HS-27A (cell line): ENCODE measurements at regions not wholly inside any gene's neighbourhood (a gene's known extent, or its start where the extent isn't known, plus 50 kb on each side); places are given as distances from the start of the nearest gene placed in this dataset.
"Not testable (repeated sequence)": the region's sequence is repeated elsewhere in the genome, so short reads cannot be mapped to it uniquely, and the experiment has no call there.

ENCODE experiments used
- DNase-seq: peaks from one replicate; pipeline ENCODE4 v3.0.0-alpha.2; 2012; ENCODE audit warnings: low read depth, missing footprints

DNA sequence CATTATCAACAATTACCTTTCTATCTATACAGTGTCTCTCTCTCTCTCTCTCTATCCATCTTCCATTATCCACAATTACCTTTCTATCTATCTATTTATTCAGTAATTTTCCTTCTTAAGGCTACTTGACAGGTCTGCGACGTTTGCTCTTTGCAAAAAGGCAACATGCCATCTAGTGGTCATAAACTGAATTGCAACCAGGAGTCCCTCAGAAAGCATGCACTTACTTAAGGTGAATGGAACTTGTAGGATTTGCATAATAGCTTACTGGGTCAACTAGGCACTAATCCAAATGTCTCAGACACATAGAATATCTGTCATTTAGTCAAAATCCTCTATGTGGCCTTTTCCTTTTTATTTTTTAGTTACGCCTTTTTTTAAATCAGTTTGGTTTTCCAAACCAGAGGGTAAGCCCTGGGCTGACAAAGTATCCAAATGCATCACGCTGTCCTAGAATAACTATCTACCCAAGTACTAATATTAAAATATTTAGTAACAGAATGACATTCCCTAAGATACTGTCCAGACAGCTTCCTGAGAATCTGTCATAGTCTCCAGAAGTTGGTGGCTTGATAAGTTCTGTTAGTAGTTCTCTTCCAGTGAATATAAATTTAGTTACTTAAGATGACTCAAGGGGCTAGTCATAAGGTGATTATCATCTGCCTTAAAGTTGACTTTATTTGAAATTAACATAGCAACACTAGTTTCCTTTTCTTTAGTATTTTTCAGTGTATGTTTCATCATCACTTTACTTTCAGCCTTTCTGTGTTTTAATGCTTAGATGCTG is 208.3 kb downstream of the PPP1R3A start:
- peak; percentile 50 for DNase-seq

DNA sequence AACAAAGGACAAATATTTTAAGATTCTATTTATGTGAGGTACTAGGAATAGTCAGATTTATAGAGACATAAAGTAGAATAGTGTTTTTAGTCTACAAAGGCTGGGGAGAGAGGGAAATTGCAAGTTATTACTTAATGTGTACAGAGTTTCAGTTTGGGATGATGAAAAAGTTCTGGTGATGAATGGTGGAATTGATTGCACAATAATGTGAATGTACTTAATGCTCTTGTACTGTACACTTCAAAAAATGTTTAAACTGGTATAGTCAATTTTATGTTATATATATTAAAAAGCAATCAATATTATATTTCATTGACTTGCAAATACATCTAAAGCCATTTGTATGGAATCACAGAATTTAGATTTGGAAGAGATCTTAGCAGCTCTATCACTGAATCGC is 213.4 kb downstream of the PPP1R3A start:
- DNase-seq: no peak

DNA sequence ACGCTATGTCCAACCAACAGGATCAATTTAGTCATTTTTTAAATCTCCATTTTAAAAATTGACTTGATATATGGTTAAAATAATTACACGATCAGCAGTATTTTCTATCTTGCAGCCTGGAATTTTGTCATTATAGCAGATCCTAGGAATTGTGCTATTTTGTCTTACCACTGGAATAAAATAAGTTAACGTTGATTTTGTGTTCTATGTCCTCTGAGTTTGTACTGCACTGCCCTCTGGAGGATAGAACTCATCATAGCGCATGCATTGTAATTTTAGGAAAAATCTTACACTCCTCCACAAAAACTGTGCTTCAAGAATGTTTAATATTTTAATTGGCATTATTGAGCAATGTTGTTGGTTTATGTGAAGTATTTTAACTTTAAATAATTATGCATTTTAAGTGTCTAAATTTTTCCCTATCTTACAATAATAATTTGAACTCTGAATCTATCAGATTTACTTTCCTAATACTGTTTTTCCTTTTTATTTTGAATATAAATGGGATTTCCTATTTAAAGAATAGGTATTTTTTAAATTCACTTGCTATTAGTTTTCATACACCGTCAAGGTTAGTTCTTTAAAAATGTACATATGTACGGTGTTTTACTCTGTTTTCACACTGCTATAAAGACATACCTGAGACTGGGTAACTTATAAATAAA is 220.1 kb downstream of the PPP1R3A start:
- DNase-seq: peak; percentile 2

DNA sequence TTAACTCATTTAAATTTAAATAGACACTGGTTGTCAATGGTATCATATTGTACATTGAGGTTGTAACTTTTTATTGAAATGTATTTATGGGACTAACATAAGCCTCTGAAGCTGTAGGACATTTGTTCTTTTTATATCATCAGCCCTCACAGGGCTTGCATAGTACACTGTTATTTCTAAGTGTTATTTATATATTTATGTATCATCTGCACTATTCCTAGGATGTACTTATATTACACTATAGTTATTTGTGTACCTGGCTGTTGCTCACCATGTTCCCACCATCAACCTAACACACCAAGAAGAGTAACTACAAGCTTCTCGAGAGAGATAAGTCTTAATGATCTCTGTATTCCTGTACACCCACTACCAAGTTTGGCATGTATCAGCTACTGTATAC is 224.7 kb downstream of the PPP1R3A start:
- DNase-seq: no peak

DNA sequence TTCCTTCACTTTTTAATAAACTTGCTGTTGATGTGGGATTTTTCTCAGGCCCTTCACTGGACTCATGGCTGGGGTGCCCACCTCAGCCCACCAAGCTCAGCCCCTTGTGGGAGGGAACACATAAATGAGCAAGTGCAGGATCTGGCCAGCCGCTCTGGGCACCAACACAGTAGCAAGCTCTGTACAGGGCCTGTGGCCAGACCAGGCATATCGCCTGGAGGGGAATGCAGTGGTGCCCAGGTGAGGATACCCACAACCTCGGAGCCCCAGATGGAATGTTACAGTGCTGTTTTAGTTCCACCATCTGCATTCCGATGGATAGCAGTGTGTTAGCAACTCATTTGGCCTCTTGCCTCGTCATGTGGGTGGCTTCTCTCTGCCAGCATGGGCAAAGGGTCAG is 234.6 kb downstream of the PPP1R3A start:
- DNase-seq: no peak

DNA sequence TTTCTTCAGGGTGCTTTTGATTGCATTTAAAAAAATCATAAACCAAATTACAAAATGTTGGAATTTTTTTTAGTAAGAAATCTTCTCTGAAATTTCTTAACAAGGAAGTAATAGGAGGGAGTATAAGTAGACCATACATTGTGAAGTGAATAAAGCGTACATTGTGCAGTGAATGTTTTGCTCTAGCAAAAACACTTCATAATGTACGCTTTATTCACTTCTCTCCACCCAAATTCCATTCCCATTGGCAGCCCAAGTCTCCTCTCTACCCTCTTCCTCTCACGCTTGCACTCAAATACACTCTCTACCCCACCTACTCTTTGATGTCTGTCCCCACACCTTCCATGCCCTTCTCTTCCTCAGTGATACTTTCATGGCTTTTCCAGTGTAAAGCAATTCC is 241.0 kb downstream of the PPP1R3A start:
- no peak for DNase-seq

DNA sequence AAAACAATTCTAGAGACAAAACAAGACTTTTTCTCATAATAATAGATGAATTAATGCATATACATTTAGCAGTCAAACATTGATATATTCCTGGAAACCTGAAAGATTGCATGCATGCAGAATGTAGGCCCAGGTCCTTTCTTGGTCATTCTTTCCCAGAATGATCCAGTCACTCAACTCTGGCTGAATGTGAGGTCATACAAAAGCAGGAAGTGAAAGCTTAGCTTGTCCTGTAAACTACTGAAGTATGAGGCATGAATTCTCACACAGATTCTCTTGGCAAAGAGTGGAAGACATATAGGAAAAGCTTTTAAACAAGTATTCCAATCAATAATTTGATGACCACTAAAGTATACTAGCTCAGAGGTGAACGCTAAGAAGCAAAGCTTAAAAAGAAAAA is 253.9 kb downstream of the PPP1R3A start:
- no peak for DNase-seq

DNA sequence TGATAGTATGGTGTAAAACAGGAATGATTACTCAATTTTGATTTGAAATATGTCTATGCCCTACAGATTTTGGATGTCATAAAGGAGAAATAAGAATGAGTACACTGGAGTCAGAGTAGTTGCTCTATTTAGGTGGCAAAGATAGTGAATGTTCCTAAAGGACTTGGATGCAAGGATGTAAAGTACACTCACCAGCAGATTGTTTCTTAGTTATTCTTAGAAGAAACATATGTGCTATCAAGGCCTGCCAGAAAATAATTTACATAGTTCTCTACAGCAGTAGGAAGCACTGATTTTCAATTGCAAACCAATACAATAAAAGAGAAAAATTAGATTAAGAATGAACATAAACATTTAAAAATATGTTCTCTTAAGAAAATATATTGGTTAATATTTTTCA is 259.4 kb downstream of the PPP1R3A start:
- DNase-seq: no peak

DNA sequence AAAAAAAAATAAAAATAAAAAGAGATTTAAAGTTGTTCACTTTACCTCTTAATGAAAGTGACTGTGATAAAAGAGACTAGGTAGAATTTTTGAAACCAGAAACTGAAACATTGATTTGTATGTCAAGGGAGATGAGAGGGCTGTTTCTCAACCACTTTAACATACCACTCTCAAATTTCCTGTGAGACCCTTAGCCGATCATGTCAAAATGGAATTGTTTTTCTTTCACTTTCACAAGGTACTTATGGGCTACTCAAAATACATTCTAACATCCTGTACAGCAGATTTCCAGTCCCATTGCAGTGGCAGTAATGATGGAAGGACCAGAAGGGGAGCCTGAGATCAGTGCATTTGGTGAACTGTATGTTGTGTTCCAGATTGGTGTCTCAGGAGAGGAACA is 261.2 kb downstream of the PPP1R3A start:
- DNase-seq: no peak

DNA sequence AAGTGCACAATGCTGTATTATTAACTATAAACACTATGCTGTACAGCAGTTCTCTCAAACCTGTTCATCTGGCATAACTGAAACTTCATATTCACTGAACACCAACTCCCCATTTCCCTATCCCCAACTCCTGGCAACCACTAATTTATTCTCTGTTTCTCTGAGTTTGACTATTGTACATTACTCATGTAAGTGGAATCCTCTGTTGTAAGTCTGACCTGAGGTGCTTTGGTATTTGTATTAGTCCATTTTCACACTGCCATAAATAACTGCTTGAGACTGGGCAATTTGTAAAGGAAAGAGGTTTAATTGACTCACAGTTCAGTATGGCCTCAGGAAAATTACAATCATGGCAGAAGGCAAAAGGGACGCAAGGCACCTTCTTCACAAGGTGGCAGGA is 266.3 kb downstream of the PPP1R3A start:
- no peak for DNase-seq

DNA sequence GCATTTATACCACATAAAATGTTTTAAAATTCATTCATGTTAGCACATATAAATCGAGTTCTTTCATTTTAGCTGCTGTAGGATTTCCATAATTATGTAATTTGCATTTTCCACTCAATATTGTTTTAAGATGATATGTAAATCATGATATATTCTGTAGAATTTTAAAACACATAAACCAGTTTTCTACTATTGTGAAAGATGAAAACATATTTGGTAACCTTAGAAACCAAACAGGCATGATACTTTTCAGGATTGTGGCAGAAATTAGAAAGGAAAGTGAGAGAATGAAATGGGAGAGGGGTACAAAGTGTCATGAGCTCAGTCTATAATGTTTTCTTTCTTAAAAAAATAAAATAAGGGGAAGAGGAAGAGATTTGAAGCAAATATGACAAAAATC is 269.3 kb downstream of the PPP1R3A start:
- DNase-seq: no peak

DNA sequence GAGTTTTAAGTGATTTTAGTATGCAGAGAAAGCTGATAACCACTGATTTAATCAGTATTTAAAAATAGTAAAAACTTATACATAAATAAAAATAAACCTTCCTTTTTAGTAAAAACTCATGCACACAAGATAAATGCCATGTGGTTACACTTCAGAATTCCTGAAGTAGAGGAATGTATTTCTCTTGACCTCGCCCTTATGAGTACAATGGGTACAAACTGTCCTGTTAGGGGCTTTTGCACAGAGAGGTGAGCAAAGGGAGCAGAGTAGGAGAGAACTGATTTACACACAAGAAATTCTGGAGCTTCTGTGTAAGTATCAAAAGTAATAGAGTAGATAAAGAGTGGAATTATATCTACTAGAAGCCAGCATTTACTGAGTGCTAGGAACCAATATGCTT is 279.6 kb downstream of the PPP1R3A start:
- DNase-seq: no peak

DNA sequence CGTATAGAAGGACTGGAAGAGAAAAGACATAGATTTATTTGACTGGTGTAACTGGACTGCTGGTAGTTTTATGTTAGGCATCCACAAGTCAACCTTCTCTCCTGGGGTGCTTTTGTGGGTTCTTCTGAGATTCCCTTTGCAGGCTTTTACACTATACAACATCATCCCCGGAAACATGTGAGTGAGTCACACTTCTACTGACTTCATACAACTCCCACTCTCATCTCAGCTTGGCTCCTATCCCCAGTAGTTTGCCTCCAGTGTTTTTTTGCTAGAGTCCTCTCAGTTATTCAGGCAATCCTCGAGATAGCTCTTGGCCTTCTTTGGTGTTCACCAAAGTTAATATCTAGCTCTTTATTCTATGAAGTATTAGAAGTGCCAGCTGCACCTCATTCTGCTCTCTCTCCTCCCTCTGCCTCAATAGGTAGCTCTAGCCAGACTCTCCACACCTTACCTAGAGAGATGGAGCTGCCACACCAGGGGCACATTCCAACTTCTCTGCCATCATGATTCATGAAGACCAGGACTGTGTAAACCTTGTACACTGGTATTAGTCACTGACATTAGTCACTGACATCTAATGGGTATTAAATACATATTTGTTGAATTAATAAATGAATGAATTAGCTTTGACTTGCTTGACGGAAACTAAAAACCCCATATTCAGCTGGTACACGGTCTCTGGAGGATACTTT is 281.9 kb downstream of the PPP1R3A start:
- DNase-seq: peak; percentile 8

DNA sequence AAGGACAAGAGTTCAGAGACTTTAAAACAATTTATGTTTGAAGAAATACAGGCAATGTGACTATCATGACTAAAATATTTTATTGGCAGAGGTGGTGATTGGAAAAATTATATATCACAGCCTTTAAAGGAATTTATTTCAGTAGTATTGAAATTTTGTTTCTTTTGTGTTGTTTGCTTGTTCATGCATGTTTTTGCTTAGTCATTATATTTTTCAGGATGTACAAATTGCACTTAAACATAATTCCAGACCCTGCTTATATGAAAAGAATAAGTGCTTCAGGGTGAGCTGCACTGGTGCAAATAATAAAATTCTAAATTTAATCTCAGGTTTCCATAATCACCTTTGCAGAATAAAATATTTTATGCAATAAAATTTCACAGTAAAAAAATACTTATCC is 283.3 kb downstream of the PPP1R3A start:
- no peak for DNase-seq

DNA sequence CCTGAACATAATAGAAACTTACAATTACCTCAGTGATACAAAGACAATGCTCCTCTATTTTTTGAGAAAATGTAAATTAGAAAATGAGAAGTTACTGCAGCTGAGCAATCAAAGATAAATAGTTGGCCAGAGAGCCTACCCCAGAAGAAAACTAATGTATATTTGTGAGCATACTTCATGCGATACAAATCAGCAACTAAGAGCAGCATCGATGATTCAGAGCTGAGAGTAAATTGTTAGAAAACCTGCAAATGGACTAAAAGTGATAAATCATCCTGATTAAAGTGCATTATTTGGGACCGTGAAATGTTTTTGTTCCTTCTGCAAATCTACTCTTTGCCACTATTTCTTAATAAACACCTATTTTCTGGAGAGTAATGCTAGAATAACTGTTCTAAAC is 285.7 kb downstream of the PPP1R3A start:
- no peak for DNase-seq

DNA sequence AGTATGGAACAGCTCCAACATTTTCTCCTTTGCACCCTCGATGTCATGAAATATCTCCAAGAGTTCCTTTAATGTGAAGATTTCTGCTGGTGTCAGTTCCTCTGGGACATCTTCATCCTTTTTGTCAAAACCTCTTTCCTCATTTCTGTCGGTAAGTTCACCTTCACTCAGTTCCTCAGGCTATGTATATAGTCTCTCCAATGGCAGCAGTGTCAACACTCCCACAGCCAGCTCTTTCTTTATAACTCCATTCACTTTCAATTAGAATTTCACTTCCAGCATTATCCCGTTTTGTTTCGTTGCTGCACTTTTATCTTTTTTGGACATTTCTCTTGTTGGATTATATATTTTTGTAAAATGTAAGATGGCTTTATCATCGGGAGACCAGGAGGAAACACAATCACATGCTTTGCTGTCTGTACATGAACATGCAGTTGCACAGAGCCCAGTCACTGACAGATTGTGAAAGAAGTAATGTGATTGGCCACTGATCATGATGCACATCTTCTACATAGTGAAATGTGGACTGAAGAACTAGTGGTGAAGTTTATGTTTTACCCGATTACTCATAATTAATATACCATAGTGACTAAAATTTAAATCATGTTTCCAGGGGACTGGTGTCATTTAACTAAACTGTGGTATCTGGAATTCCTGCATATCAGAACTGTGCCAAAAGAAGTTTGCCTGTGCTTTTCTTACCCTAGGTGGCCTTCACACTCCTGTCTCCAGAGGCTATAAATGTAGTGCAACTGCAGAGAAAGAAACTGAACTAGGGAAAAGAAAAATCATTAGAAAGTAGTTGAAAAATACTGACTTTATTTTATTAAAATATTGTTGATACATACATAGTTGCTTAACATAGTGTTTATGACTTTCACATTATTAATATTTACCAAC is 289.6 kb downstream of the PPP1R3A start:
- DNase-seq: no peak

DNA sequence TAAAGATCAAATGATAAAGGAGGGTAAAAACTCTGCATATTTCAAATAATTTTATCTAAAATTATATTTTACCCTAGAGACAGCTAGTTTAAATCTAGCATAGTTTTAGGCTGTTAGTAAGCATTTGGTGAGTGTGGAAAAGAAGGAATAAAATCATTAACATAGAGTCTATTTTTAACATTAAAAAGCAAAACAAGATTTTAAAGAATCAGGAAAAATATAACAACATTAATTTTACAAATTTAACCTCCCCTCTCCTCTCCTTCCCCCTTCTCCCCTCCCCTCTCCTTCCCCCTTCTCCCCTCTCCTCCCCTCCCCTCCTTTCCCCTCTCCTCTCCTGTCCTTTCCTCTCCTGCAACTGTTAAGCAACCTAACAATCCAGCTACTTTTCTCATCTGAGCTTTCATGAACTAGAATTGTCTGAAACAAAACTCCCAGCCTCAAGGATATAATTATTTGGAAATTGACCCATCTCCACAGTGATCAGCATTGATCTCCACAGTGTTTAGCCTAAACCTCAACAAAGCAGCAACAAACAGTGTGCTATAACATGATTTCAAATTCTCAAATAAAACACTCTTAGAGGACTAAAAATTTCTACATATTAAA is 293.2 kb downstream of the PPP1R3A start:
- no peak for DNase-seq

DNA sequence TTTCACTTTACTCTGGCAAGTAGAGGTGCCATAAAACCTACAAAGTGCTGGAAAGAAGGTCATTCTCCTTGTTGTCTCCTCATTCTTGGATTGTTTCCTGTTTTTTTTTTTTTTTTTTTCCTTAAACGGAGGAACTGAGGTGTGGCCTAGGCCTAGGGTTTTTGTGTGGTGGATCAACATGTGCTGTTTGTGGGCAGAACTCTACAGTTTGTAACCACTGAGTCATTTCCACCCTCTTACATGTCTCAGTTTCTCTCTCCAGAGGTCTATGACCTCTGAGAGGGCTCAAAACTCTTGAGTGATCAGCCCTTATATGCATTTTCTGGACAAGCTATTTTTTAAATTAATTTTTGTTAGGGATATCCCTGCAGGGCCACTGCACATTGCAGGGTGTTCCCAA is 296.0 kb downstream of the PPP1R3A start:
- no peak for DNase-seq

DNA sequence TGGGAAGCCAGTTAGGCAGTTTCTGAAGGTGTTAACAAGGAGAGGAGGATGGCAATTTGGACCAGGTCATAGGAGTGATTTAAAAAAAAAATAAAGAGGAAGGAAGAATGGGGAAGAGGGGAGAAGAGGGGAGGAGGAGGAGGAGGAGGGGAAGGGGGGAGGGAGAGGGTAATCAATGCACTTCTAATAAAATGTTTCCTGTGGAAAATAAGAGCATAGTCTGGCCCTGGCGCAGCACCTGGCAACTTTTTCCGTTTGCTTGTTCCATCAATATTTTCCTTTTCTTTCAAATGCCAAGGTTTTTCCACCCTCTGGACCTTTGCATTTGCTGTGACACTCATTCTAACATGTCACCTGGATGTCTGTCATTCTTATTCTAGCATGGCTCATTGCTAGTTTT is 308.2 kb downstream of the PPP1R3A start:
- no peak for DNase-seq

DNA sequence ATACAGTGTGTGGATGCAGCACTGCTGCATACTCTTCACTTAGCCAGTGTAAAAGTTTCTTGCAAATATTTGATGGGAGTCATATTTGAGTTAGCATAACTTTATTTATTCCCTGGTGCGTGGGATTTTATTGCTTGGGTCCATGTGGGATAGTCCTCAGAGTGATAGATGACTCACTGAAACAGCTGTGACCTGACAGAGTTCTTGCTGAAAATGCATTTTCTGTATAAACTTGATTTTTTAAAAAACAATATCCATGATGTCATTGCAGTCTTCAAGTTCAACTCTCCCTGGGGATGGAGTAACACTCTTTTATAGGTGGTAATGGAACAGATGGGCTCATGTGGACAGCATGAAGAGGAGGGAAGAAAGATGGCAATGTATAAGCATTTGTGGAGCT is 310.0 kb downstream of the PPP1R3A start:
- DNase-seq: no peak

DNA sequence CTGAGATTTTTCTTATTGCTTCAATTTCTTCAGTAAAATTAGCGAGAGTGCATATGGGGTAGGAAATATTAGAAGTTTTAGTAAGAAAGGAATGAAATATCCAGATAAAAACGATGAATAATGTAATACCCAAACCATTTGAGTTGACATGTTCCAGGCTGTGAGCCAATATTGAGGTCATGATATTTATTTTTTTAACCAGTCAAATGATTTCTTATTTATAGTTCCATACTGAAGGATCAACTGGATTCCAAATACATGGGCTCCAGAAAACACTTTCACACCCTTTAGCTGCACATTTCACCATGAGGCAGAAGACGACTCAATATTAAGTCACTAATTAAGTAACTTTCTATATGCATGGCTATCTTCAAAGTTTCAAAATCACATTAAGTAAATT is 312.5 kb downstream of the PPP1R3A start:
- no peak for DNase-seq

DNA sequence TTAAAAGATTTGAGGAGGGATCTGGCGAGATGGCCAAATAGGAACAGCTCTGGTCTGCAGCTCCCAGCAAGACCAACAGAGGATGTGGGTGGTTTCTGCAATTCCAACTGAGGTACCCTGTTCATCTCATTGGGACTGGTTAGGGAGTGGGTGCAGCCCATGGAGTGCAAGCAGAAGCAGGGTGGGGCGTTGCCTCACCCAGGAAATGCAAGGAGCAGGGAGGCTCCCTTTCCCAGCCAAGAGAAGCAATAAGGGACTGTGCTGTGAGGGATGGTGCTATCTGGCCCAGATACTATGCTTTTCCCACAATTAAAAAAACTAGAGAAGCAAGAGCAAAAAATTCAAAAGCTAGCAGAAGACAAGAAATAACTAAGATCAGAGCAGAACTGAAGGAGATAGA is 318.4 kb downstream of the PPP1R3A start:
- DNase-seq: not testable (repeated sequence)
